Mucosa of descending colon (tissue), 3 donors: ENCODE measurements at regions not wholly inside any gene's neighbourhood (a gene's known extent, or its start where the extent isn't known, plus 50 kb on each side); places are given as distances from the start of the nearest gene placed in this dataset.

ENCODE experiments used
- ATAC-seq: fragments of 200-7000 bp; cut with Tn5 transposase; one replicate; pipeline ENCODE4 v1.9.1; 2020; ENCODE audit warnings: mild to moderate bottlenecking, moderate library complexity
- DNase-seq, 3 donors: peaks; one replicate each; pipeline ENCODE4 v3.0.0-alpha.2; 2020
- H3K36me3 ChIP-seq: fragments of 200-600 bp; one replicate; pipeline ENCODE4 v1.8.0; 2021; ENCODE audit warnings: low read depth, mild to moderate bottlenecking
- H3K4me1 ChIP-seq: fragments of 200-600 bp; one replicate; pipeline ENCODE4 v1.8.0; 2021; ENCODE audit warnings: low read depth, mild to moderate bottlenecking
- H3K4me3 ChIP-seq: fragments of 200-600 bp; one replicate; pipeline ENCODE4 v1.8.0; 2021; ENCODE audit warnings: mild to moderate bottlenecking
- H3K9me3 ChIP-seq: fragments of 200-600 bp; one replicate; pipeline ENCODE4 v1.8.0; 2021; ENCODE audit warnings: mild to moderate bottlenecking
- CTCF ChIP-seq: fragments of 200-600 bp; IDR thresholded peaks from one replicate; pipeline ENCODE4 v1.8.0; 2022; ENCODE audit warnings: antibody characterized with exemption, mild to moderate bottlenecking
- intact Hi-C, 2 donors: fragments of 100-400 bp; cut with DNase I in 1 of 2; cut with micrococcal nuclease in 1 of 2; formaldehyde crosslinking; loops; one replicate each; pipeline versions ENCODE4 v1.11.0 to v1.11.1; 2022; cut with DNase I, micrococcal nuclease
- donor health status: DM: no; HTN: no; CAD: no; lungs with moderate emphysema.
- donor health status: DM: no; HTN: no; CAD: no.
- donor health status: DM: no; HTN: yes; CAD: no.

GRCh38 chr11:97290464-97291041, 900.7 kb downstream of the JRKL start:
- no peaks in the 10 kb centered on the region for H3K36me3 ChIP-seq
- DNase-seq (no peak), ATAC-seq (no peak)
- no peak for TF ChIP-seq CTCF
- peaks cover 31% of the 10 kb centered on the region for H3K9me3 ChIP-seq
- no peak overlapping the region for H3K4me3 ChIP-seq
- H3K4me1 ChIP-seq = no peaks in the 10 kb centered on the region
- intact Hi-C loops = no loop called here

GRCh38 chr11:97296301-97296700, 906.5 kb downstream of the JRKL start:
- DNase-seq = no peak
- no peak for TF ChIP-seq CTCF
- intact Hi-C loops = no loop called here

GRCh38 chr11:97309291-97309690, 919.5 kb downstream of the JRKL start:
- no peak for ATAC-seq
- Histone ChIP-seq H3K36me3 (no peaks in the 10 kb centered on the region), H3K4me1 (no peaks in the 10 kb centered on the region), H3K9me3 (peaks cover 5% of the 10 kb centered on the region), H3K4me3 (no peak overlapping the region)
- TF ChIP-seq CTCF = no peak
- no peak for DNase-seq
- intact Hi-C loops = no loop called here

More at GRCh38 chr11:97296301-97296700, 906.5 kb downstream of the JRKL start:
- Histone ChIP-seq H3K4me1 (no peaks in the 10 kb centered on the region), H3K9me3 (peaks cover 13% of the 10 kb centered on the region), H3K36me3 (no peaks in the 10 kb centered on the region), H3K4me3 (no peak overlapping the region)
- no peak for ATAC-seq

- intact Hi-C loops = no loop called here
- Histone ChIP-seq H3K36me3 (no peaks in the 10 kb centered on the region), H3K9me3 (peaks cover 37% of the 10 kb centered on the region), H3K4me3 (no peak overlapping the region), H3K4me1 (no peaks in the 10 kb centered on the region)
- ATAC-seq (no peak), DNase-seq (no peak)
- no peak for TF ChIP-seq CTCF
Observed at GRCh38 chr11:97325693-97326092, 935.9 kb downstream of the JRKL start.

GRCh38 chr11:97332271-97332670, 942.5 kb downstream of the JRKL start:
- intact Hi-C loops = no loop called here

More at GRCh38 chr11:97332271-97332670, 942.5 kb downstream of the JRKL start:
- H3K4me1 ChIP-seq = no peaks in the 10 kb centered on the region
- no peak for DNase-seq
- H3K4me3 ChIP-seq = no peak overlapping the region
- H3K36me3 ChIP-seq = no peaks in the 10 kb centered on the region
- TF ChIP-seq CTCF = no peak
- peaks cover 8% of the 10 kb centered on the region for H3K9me3 ChIP-seq
- ATAC-seq = no peak
